Activated T-cell treated with anti-CD3 and anti-CD28 coated beads, Interleukin-2, amount 50 U/mL, for 1 hour (primary cell): ENCODE measurements at regions not wholly inside any gene's neighbourhood (a gene's known extent, or its start where the extent isn't known, plus 50 kb on each side); places are given as distances from the start of the nearest gene placed in this dataset.

Experiments used
- DNase-seq: peaks from one replicate; pipeline ENCODE4 v3.0.0-alpha.2; 2020

DNA sequence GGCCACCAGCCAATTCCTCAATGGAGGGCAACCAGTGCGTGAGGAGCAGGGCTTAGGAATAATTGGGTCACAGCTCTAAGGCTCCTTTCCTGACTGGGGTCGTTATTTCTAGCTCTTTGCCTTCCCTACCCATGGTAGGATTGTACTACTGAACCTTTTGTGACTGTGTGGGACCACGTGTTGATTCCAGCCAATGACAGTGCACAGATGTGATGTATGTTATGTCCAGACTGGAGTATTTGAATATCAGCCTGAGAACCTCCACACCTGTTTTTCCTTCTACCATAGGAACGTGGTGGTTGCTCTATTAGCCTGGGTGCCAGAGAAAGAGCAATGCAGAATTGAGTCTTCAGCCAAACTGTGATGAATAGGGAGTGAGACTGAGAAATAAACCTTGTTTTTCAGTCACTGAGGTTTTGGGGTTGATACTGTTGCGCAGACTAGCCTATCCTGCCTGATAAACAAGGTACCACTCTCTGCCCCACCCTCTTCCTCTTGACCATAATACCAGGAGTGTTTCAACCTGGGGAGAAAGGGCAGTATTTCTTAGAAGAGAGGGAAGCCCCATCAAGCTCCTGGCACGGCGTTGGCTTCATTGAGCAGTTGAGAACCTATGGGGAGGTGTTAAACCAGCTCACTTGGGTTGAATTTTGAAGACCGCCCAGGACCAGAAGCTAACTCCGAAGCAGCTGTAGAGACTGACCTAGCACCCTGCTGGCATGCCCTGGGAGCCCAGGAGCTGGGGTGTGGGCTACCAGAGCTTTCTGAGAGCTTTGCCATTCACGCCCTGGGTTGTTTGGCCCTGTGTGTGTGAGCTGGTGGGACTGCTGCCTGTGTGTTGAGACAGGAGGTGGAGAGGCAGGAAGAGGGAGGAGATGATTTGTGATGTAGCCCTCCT, 105.5 kb upstream of the BACH2 start:
- DNase-seq = peak; percentile 48

DNA sequence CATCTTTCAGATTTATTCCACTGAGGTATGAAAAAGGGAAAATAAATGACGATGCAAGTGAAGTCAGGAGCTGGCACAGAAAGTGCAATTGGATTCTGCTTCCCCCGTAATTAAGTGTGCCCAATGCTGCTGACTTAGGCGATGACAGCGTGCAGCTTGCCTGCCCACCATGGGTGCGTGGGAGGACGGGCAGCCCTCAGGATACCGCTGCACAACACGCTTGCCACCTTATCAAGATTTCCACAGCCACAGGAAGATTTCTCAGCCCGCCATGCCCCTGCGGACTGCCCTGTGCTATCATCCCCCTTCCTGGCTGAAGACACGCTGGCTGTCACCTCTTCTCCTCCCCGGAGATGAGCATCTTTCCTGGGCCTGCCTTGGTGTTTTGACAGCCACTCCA, 103.3 kb upstream of the BACH2 start:
- no peak for DNase-seq

DNA sequence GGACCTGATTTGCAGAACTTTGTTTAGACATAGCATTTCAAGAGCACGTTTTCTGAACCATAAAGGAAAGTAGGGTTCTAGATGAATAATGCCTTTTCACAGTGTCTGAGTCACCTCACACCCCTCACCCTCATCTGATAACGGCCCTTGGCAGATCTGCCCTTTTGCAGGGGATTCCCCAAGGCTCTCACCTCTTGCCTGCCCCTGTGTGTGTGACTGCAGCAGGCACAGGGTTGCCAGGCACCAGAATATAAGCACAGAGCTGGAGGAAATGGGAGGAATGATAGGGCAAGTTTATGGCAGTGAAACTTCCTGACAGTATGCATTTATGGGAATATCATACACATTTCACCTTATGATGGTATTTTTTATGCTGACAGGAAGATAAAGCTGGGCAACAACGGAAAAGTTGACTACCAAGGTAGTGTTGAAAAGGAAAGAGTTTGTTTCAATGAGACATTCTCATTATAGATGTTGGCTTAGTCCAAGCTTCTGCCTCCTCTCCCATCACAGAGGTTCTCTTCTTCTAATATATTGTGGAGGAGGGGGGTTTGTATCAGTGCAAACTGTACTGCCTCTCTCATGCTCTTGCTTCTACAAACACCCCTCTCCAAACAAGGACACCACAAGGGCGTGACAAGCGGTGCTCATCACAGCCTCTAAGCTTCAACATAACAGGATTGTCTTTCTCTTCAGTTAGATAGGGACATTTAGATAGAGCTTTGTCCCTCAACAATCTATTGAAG, 101.5 kb upstream of the BACH2 start:
- DNase-seq = peak; percentile 71

DNA sequence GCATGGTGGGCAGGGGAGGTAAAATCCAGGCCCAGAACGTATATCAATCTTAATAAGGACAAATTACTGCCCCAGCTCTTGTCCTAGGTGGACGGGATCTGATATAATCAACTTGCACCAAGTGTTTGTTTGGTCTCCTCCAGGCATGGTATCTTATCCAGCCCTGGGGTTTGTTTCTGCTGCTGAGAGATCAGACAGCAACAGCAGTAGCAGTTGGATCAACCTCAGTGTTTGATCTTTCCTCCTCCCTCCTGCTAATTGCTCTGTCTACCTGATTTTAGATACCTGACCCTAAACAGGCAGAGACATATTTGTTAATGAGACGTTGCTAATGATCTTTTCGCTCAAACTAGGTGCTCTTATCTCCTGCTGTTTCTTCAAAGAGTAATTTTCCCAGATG, 100.4 kb upstream of the BACH2 start:
- no peak for DNase-seq

DNA sequence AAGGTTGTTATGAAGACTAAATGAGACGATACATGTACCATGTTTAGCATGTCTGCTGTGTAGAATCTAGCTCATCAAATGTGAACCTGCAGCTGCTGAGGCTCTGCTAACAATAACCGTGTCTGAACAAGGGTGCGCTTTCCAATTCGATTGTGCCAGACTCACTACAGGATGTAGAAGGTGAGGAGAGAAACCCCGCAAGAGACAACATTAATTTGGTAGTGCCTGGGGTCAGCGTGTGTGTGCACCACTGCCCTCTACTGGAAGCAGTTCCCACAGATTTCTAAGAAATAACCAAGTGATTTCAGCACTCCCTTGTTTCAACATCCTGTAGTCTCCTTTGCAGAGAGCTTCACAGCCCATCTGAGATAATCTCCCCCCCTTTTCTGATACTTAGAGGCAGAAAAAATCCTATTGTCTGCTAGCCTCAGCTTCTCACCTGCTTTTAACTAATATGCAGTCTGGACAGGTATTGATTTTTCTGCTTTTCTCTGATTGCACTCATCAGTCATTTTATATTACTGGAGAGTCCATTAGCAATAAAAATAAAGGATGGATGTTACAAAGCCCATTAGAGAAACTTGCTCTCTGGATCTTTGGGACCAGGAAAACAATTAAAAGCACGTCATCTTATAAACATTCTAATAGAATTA, 96.7 kb upstream of the BACH2 start:
- DNase-seq = peak; percentile 71

DNA sequence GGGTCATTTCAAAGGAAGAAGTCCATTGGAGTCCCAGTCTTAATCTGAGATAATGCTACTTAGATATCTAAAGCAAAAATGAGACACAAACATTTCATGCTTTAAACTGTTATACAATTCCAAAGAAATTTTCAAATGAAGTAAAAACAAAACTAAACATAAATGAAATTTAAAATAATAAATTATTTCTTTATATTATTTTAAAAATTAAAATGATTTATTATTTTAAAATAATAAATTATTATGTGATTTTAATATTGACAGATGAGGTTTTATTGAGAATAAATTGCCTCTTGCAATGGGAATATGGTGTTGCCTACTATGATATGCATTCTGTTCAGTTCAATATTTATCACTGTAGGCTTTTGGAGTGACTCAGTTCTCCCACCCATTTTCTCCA, 93.7 kb upstream of the BACH2 start:
- DNase-seq = no peak

DNA sequence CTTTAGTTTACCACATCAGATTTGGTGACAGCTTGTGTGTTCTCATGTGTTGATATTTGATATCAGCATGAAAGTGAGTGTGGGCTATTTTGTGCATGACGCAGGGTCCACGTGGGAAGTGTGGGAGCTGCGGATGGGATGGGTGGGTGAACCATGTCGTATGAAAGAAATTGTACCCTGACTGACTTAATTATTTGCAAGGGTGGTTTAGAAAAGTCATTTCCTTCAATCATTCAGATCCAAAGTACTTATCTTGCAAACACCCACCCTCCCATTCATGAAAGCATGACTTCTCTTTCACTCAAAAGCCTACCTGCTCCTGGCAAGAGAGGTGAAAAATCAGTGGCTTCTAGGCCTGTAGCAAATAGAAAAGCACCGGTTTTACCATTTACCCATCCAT, 91.8 kb upstream of the BACH2 start:
- DNase-seq = no peak

DNA sequence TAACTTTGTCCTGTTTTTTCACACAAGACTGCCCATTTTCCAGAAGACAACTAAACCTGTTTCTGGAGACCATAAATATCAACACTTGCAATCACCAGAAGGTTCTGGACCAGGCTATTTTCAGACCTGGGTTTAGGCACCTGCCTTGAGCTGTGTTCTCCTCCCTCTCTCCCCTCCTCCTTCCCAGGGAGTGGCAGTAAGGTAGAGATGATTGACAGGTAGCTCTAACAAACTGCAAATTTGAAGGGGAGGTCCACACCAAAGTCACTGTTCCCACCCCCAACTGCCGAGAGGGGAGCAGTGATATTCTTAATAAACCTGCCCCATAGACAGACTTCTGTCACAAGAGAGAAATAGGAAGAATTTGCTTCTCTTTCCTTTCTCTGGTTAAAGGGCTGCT, 91.2 kb upstream of the BACH2 start:
- DNase-seq = no peak

DNA sequence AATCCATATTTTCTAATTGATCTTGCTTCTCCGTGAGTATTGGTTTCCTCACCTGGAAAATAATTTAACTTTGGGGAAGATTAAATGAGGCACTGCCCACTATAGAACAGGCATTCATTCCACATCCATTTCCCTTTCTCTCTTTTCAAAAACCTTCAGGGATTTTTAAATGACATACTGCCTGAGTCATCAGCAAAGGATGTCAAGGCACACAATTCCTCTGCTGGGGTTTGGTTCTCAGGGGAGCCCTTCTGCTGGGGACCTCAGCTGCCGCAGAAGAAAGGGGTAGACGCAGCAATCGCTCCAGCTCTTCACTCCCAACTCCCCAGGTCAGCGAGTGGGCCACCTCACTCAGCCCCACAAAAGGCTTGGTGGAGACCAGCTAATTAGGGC, 90.7 kb upstream of the BACH2 start:
- no peak for DNase-seq

DNA sequence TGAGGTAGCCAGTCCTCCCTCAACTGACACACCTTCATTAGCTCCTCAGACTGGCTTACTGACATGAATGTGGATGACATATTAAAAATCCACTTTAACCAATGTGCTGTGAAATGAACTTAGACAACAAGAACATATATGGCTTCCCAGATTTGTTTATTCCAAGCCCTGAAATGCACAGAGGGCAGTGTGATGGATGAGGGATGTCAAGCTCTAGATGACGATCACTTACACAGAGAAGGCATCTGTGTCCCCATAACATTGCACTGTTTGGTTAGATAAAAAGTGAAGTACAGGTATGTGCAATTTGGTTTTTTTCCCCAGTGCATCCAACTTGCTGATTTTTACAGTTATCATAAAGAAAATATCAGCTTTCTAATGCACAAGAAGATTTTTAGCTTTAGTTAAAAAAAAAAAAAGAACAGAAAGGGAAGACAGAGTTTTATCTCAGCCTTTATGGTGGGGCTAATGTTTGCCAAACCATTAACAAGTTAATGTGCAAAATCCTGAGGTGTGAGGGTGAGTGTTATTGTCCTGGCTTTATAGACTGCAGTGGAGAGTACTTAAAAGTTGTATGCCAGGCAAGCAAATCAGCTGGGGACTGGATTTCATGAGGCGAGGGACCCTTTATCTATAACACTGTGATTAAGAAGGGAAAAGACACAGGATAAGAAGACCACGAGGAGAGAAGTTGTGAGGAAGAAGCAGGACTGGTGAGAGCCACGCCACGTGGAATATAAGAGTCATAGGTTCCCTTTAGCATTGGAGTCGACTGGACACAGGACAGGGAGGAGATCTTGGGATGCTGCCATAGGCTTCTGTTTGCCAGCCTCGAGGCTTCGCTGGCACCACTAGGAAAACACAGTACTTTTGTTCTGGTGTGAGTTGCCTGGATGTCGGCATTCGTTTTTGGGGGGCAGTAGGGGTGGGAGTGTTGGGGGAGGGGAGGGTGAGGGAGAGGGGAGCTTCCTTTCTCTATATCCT, 90.0 kb upstream of the BACH2 start:
- no peak for DNase-seq

DNA sequence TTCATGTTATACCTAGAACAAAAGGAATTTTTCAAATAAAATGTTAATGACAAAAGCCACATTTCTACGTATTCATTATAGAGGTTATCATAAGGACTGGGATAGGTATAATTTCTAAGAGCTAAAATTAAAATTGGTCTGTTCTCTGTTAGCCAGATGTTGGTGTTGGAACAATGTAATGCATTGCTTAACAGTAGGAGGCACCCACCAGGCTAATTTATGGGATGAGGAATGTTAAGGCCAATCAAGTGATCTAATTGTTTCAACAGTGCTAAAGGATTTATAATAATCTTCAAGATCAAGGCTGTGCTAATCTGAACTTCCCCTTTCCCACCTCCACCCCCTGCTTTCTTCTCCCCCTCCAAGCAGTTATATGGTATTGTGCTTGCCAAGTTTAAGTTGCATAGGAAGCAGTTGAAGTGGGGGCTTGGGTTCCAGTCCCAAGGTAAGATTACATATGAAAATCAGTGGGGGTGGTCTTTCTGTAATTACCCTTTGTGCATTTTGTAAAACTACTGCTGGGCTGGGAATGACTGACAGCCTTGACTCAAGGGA, 89.2 kb upstream of the BACH2 start:
- DNase-seq = no peak

DNA sequence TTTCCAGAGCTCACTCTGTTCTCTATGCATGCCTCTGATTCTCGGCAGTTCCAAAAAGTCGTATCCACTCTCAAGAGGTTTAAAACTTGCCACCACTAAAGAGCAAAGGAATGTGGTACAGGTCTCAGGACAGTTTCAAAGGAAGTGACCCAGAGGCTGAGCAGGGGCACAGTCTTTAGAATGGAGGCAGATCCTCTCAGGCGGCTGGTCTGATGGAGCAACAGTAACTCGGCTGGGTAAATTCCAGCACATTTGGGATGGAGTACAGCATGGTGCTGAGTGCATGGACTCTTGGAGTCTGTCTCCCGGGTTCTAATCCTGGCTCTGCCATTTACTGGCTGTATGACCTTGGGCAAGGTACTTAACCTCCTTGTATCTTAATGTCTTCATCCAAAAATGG, 88.1 kb upstream of the BACH2 start:
- DNase-seq = no peak

DNA sequence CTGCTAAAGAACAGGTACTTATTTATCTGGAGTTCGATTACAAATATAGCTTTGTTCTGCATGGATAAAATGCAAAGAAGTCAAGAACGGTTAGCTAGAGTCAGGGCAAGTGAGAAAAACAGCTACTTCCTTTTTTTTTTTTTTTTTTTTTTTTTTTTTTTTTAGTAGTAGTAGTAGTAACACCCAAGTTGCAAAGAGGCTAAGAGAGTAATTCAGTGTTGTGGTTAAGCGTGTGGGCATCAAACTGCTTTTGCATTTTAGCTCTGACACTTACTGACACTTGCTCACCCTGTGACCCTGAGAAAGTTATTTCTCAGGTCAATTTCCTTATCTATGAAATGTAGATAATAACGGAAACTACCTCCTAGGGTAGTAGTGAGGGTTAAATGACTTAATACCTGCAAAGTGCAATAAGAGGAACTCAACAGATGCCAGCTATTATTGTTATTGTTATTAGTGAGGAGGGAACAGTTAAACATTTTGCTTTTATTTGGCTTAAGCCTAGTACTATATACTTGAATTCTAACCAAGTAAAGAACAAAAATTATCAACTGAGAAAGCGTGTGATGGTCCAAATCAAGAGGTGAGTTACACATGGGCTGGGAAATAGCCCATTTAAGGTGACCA, 86.7 kb upstream of the BACH2 start:
- DNase-seq = no peak

DNA sequence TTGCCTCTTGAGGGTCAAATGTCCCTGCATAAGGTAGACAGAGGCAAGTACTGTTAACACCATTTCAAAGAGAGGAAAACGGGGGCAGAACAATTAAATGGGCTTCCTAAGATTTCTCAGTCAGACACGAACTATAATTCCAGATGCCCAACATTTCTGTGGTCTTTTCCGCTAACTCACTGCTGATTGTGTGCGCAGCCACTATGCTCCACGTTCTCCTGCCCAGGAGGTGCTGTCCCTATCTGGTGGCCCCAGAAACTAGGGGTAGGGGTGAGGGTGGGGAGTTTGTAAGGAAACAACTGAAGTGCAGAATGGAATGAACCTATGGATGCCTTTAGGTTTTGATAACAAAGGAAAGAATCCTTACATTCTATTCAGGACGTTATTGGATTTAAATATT, 86.1 kb upstream of the BACH2 start:
- DNase-seq = no peak

DNA sequence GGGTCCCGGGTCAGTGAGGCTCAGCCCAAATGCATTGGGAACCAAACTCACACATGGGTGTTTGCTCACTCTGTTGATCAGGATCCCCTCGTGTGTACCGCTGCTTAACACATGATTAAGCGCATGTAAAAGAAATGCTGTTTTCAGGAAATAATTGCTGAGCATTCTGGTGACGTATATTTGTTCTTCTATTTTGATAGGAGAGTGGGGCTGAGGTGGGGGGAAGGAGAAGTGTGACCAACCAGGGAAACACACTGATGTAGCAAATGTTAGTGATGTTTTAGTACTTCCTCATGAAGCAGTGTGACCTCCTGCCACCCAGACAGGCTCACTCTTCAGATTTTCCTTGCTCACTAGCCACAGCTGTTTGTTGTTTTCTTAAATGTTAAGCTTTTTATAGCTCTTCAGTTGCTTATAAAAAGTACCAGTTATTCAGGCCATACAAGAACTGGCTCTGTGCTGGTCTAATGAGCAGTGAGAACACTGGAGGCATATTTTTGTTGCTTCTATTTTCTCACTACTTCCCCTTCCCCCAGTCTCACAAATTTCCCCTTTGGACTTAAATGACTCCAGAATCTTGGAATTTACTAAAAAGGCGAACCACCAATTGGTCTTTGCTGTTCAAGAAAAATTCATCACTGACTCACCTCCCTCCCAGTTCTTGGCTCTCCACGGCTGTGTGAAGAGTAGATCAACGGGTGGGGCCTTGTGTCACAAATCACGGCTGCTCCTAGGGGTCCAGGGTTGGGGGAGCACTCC, 79.2 kb upstream of the BACH2 start:
- DNase-seq = no peak

DNA sequence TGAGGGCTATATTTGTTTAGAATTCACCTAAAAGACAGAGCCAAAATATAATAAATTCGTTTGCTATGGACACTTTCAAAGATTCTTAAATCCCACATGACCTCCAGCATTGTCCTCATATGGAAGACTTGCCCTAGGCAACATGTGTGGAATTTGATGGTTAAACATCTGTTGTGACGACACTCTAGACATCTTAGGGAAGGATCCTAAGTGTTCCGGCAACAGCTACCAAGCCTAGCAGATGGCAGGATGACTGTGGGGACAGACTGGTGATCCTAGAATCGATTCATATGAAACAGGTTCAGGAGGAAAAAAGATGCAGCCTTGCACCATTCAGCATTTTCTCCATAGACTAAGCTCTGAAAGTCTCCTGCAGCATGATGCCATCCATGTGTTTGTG, 77.6 kb upstream of the BACH2 start:
- DNase-seq = no peak

DNA sequence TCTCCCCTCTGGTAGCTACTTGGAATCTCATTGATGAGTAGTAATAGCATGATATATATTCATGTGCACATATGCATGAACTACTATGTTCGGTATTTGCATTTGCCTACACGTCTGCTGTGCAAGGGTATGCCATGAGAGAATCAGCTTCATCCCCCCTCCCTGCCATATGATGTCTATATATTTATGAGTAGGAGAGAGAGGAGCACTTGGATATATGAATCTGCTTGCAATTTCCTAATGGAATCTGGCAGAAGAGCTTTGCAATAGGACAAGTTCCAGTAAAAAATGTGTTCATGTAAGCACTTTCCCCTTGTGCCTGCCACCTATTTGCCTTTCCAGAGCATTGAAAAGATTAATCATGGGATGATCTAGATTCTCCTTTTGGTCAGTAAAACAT, 76.2 kb upstream of the BACH2 start:
- DNase-seq = no peak

DNA sequence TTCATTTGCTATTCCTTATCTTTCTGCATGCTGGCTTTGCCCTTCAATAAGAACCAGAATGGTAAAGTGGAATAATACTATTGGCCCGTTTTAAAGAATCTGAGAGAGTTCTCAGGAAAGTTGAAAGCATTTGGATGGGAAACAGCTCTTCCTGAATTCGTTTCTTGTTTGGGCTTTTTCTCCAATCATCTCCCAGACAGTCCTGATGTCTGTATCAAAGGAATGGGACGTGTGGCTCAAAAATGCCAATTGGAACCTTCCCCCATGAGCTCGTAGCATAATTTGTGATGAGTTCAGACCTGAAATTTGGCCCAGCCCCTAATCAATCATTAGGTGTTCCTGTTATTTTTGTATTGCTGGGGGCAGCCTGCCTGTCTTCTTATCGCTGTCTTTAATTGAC, 75.8 kb upstream of the BACH2 start:
- DNase-seq = no peak

DNA sequence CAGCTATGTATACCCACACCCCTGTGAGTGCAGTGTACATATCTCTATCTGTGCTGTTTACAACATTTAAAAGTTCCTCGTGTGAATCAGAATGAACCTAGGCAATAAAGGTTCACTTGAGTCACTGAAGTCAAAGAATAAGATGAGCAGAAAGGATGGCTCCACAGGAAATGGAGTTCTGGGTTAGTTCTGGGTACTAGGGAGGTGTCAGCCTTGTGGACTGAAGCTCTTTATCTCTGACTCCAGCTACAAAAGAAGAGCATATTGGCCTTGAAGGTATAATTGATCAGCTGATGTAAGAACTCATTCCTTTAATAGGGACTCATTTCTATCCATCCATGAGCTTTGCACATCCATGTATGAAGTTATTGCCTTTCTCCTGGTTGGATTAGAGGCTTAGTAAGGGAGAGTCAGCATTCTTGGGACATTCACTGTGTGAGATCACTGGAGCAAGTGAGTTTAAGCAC, 73.9 kb upstream of the BACH2 start:
- DNase-seq = no peak

DNA sequence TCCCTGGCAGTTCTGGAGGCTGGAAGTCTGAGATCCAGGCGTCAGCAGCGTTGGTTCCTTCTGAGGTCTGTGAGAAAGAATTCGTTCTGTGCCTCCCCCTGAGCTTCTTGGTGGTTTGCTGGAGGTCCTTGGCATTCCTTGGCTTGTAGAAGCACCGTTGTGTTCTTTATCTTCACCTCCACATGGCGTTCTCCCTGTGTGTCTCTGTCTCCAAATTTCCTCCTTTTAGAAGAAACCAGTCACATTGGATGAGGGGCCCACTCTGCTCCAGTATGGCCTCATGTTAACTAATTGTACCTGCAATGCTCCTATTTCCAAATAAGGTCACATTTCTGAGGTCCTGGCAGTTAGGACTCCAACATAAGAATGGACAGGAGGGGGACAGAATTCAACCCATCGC, 73.0 kb upstream of the BACH2 start:
- DNase-seq = no peak

DNA sequence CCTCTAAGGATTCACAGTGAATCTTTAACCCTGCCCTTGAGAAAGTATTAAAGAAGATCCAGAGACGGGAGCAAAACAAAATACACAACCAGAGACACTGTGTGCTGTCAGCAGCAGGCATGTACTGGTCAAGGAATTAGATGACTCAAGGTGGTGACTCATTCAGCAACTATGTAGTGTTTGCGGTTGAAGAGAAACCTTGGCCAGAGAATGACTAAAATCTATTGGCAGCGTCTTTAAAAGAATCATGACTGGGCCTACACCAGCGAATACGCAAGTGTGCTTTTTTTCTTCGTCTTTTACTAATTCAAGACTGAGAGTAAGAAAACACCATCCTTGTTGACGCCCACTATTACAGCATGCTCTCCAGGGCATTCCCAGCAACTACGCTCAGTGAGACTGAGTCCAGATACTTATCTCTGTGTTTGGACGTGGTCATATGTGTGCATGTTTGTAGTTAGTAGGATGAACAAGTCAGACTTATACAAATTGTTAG, 72.4 kb upstream of the BACH2 start:
- no peak for DNase-seq
